ENCODE measurements at regions not wholly inside any gene's neighbourhood (a gene's known extent, or its start where the extent isn't known, plus 50 kb on each side); places are given as distances from the start of the nearest gene placed in this dataset.

DNA sequence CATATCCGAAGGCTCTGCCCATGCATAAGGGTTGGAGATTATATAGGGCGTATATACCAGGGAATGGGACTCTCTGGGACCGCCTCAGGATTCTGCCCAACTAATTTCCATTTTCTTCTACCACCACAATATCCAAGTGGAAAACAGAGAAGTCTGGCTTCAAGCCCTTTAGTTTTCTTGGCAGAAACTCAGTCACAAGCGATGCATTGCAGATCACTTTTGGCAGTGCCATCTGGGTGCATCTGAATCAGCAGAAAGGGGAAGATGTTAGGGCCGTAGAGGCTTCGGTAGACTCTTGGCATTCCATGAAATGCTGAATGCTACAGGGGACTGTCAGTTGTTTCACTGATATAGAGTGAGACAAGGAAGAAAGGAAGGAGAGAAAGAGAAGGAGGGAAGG is 94.1 kb upstream of the FAM9B start:
- TF ChIP-seq, protein P1, sequence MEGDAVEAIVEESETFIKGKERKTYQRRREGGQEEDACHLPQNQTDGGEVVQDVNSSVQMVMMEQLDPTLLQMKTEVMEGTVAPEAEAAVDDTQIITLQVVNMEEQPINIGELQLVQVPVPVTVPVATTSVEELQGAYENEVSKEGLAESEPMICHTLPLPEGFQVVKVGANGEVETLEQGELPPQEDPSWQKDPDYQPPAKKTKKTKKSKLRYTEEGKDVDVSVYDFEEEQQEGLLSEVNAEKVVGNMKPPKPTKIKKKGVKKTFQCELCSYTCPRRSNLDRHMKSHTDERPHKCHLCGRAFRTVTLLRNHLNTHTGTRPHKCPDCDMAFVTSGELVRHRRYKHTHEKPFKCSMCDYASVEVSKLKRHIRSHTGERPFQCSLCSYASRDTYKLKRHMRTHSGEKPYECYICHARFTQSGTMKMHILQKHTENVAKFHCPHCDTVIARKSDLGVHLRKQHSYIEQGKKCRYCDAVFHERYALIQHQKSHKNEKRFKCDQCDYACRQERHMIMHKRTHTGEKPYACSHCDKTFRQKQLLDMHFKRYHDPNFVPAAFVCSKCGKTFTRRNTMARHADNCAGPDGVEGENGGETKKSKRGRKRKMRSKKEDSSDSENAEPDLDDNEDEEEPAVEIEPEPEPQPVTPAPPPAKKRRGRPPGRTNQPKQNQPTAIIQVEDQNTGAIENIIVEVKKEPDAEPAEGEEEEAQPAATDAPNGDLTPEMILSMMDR (IDR thresholded peaks at IDR 0.05; ENCODE audit: insufficient read depth, low read length, poor library complexity, severe bottlenecking): no peak
- no peak for TF ChIP-seq EZH2phosphoT487 (conservative IDR thresholded peaks at IDR 0.05; ENCODE audit: low read length)

All from SU-DHL-6 (cell line).